GM21619 (cell line): ENCODE measurements at regions not wholly inside any gene's neighbourhood (a gene's known extent, or its start where the extent isn't known, plus 50 kb on each side); places are given as distances from the start of the nearest gene placed in this dataset.

Source experiments
- ATAC-seq: cut with Tn5 transposase; IDR thresholded peaks from one replicate; pipeline ENCODE4 v1.9.1; 2021; ENCODE audit not compliant: unreplicated experiment

GRCh38 chr13:34647379-34648150 is 294.5 kb upstream of the NBEA start:
- no peak for ATAC-seq

- ATAC-seq = no peak
These were observed 287.9 kb upstream of the NBEA start for GRCh38 chr13:34654203-34654602.

GRCh38 chr13:34654647-34655046 is 287.4 kb upstream of the NBEA start:
- no peak for ATAC-seq

- no peak for ATAC-seq
These were observed 286.5 kb upstream of the NBEA start for GRCh38 chr13:34655554-34655953.

DNA sequence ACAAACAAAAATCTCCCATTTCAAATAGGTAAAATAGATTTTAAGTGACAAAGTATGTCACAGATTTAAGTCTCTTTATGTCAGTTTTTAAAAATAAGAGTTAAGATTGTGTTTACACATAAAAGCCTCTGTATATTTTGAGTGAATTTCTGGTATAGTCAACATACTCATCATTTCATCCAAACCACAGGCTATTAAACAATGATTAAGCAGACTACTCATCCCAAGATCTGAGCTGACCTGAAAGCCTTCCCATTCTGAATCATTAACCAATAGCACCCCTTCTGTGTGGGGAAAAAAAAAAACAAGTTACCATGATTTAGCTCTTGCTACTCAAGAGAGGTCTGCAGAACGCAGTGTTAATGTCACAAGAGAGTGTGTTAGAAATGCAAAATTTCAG is 284.4 kb upstream of the NBEA start:
- no peak for ATAC-seq

DNA sequence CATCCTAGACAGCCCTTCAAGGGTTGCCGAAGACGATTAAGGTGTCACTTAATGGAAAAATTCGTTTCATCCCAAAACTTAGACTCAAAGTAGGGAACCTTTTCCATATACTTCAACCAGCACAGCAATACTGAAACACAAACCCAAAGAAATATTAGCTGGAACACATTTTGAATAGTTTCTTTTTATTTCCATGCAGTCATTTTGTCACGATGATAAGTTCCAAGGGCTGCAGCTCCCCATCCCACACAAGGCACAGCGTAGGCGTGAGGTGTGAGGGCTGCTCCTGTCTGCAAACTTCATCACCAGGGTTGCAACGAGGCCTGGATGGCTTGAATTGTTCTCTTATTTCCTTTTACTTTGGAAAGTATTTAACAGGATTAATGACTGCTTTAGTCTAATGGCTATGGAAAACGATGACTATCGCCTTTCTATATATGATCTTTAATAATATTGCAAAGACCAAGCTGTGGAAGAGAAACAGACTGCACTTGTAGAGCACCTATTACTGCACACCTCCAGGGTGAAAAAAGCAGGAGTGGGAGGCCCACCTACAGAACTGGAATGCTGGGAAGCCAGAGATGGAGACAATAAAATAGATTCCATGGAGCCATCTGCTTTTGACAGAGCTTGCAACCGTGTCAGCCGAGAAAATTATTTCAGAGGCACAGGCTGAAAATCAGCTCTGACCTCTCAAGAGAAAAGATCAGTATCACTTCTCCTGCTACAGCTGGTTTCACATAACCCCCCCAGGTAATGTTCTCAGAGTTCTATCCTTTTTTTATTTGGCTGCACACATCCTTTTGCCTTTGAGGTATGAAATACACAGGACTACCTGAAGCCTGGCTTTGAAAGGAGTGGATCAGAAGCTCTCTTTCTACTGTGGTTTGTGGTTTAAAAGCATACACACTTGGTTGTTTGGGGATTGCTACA is 274.5 kb upstream of the NBEA start:
- ATAC-seq = no peak

GRCh38 chr13:34671137-34671536 is 270.9 kb upstream of the NBEA start:
- no peak for ATAC-seq

DNA sequence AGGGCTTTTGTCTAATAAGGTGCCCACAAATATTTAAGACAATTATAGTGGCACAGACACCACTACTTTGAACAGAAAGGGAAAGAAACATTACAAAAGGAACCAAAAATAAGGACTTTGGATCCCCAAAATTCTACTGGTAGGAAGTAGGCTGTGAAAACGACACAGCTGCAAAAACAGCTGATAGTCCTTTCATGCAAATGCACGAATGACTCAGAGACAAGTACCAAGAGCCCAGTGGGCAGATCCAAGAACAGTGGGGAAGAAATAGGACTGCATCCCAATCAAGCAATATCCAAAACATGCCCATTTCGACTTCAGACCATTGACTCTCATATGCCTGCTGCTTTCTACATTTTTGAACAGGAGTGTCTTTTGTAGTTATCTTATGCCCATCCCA is 269.4 kb upstream of the NBEA start:
- no peak for ATAC-seq

DNA sequence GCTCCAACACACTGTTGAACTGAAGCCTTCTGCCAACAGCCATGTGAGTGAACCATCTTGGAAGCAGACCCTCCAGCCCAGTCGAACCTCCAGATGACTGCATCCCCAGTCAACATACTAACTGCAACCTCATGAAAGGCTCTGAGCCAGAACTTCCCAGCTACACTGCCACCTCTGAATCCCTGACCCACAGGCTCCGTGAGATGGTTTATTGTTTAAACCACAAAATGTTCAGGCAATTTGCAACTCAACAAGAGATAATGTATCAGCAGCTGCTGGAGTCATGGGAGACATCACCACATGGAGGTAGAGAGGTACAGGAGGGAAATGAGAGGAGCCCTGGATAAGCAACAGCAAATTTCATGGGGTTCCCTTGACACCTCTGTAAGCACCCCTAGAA is 266.4 kb upstream of the NBEA start:
- no peak for ATAC-seq

GRCh38 chr13:34678154-34678553 is 263.9 kb upstream of the NBEA start:
- no peak for ATAC-seq

DNA sequence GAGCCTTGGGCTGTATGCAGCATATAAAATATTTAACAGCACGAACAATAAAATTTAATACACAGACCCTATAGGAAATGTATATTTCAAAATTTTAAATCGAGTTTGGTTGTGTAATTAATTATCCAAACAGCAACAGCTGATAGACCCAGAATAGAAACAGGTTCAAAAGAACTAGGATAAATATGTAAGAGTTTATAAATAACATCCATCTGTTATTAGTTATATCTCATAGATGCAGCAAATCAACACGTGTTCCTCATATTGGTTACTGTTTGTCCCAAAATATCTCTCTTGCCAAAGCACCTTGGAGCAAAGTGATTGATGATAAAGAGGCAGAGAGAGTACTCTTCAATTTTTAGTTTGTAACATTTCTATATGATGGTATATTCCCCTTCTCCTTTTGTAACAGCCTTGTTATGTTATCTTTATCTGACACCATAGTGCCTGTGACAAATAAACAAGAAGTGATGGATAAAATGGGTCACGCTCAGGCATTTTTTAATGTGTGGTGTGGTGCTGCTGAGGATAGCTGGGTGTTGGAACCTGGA is 260.6 kb upstream of the NBEA start:
- ATAC-seq = no peak

DNA sequence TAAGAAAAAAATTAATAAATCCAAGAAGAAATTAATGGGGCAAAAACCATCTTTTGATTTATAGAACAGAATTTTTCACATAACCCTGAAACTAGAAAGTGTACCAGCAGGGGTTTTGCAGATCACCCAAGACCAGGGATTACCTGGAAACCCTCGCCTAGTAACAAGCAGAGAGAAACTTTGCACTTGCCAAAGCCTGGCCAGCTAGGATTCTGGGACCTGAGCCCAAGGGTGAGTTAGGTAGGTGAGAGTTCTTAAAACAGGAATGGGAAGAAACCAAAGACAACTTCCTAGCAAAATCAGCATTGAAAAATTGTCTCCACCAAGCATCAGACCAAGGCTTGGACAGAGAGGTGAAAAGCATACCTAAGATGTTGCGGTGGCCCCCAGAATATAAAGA is 247.0 kb upstream of the NBEA start:
- no peak for ATAC-seq

GRCh38 chr13:34696296-34696695 is 245.8 kb upstream of the NBEA start:
- no peak for ATAC-seq

GRCh38 chr13:34696741-34697140 is 245.3 kb upstream of the NBEA start:
- no peak for ATAC-seq

DNA sequence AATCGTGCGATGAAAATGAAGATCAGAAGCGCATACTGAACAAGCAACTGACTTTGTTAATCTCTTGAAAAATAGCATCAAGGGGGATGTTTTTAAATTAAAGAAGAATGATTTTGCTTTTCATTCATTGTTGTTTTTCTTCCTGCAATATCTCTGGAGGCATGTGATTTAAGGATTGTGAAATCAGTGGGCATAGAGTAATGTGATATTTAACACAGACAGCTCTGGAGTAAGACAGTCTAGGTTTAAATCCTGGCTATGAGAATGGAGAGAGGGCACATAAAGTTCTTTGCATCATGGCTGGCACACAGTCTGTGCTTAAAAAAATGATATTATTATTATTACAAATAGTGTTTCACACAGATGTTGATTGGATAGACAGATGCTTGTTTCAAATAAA is 243.1 kb upstream of the NBEA start:
- no peak for ATAC-seq

DNA sequence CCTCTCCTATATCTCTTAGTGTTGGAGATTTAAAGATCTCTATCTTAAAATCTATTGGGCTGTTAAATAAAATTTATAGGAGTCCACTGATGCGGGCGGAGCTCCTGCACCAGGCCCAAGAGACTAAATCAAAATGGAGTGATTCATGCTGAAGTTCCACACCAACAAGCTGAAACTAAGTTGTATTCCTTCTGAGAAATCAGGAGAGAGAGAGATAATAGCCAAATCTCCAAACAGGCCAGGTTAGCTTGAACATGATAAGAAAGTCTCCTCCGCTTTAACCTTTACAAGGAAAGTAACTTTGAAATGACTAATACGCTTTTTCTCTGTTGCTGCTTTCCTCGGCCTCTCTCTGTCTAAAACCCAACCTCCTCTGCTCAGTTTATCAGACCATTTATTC is 241.9 kb upstream of the NBEA start:
- no peak for ATAC-seq

- ATAC-seq = no peak
These were observed 240.2 kb upstream of the NBEA start for GRCh38 chr13:34701919-34702318.

- no peak for ATAC-seq
These were observed 233.3 kb upstream of the NBEA start for GRCh38 chr13:34708566-34709313.

DNA sequence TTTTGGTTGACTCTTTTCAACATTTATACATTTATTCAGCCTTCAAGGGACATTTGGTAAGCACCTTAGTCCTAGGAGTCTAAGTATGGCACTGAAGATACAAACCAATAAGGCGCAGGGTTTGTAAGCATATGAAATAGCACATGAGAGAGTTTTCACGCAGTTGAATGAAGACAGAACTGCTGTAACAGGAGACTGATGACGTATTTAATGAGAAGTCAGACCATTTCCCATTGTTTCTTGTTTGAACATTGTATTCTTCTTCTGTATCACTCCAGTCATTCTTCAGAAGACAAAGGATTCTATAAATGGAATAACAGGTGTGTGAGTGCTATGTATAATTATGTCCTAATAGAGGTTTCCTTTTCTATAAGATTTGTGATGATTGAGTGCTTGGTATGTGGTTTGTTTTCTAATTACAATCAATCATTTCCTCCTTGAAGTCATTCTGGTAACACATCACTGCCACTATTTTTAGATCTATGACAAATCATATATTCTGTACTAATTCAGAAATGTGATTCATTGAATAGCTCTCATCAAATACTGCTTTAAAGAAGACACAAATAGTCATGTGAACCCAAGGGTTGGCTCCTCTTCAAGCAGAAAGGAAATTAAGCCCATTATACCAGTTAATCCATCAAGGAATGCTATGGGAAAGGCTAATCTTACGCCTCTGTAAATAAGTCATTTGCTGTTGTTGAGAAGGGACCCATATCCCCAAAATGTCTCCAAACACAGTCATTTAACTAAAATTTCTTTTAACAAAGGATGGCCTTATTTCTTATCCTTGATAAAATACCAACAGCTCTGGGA is 222.8 kb upstream of the NBEA start:
- ATAC-seq = no peak

DNA sequence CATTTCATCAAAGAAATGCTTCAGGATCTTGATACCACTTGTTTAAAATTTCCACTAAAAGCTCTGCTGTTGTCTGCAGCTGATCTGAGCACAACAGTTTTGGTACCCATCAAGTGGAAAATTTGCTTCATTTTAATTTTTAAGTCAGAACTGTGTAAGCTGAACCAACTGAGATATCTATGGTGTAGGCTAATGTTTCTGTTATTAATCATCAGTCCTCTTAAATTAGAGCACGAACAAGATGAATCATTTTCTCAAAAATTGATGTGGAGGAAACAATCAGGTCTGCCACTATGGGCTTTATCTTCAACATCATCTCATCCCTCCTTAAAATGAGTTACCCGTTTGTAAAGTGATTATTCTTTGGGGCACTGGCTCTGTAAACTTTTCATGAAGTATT is 221.5 kb upstream of the NBEA start:
- no peak for ATAC-seq
